OCI-LY7 (cell line): ENCODE measurements at regions not wholly inside any gene's neighbourhood (a gene's known extent, or its start where the extent isn't known, plus 50 kb on each side); places are given as distances from the start of the nearest gene placed in this dataset.

Experiments used
- EZH2phosphoT487 ChIP-seq: fragments of 200-600 bp; sonication (generic); IDR thresholded peaks from 2 replicates; pipeline ENCODE4 v1.6.1; 2018; ENCODE audit warnings: low read depth, borderline replicate concordance, mild to moderate bottlenecking, mixed run types, antibody characterized with exemption, low read length, moderate library complexity, mixed read lengths
- TF ChIP-seq, protein P1 (sequence below): fragments of 200-600 bp; sonication (generic); conservative IDR thresholded peaks from 2 replicates; pipeline ENCODE4 v1.5.1; 2014; ENCODE audit warnings: mild to moderate bottlenecking, antibody characterized with exemption, low read length, moderate library complexity, mixed read lengths

DNA sequence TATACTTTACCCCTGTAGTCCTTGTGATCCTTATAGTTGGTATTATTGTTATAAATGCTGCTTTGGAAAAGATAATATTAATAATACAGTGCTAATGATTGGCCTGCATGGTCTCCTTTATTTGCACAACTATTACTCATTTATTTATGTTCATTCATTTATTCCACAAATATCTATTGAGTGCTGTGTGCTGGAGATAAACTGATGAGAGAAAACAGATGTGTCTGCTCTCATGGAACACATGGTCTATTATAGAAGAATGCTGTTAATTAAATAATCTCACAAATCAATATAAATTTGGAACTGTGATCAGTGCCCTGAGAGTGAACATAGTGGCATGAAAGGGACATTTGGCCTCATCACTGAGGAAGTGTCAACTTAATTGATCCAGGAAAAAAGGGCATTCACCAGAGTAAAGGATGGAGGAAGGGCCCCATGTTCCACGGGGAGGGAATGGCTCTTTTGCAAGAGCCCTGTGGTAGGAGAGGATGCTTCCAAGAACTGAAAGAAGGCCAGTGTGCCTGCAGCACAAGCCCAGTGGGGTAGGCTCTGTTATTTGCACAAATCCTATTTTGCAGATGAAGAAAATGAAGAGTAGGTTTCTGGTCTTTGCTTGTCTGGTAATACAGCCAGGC, 91.5 kb upstream of the STK39 start:
- TF ChIP-seq, protein P1, sequence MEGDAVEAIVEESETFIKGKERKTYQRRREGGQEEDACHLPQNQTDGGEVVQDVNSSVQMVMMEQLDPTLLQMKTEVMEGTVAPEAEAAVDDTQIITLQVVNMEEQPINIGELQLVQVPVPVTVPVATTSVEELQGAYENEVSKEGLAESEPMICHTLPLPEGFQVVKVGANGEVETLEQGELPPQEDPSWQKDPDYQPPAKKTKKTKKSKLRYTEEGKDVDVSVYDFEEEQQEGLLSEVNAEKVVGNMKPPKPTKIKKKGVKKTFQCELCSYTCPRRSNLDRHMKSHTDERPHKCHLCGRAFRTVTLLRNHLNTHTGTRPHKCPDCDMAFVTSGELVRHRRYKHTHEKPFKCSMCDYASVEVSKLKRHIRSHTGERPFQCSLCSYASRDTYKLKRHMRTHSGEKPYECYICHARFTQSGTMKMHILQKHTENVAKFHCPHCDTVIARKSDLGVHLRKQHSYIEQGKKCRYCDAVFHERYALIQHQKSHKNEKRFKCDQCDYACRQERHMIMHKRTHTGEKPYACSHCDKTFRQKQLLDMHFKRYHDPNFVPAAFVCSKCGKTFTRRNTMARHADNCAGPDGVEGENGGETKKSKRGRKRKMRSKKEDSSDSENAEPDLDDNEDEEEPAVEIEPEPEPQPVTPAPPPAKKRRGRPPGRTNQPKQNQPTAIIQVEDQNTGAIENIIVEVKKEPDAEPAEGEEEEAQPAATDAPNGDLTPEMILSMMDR, result no peak
- no peak for TF ChIP-seq EZH2phosphoT487
